ENCODE measurements at regions not wholly inside any gene's neighbourhood (a gene's known extent, or its start where the extent isn't known, plus 50 kb on each side); places are given as distances from the start of the nearest gene placed in this dataset.

- DNase-seq (ENCODE audit: low read depth in 1 of 2, low spot score in 1 of 2): no peak
Measured at GRCh38 chrX:5117816-5118215, 1110.9 kb downstream of the NLGN4X start.

GRCh38 chrX:5113128-5113527 is 1115.5 kb downstream of the NLGN4X start:
- no peak for DNase-seq (ENCODE audit: low read depth in 1 of 2, low spot score in 1 of 2)

DNA sequence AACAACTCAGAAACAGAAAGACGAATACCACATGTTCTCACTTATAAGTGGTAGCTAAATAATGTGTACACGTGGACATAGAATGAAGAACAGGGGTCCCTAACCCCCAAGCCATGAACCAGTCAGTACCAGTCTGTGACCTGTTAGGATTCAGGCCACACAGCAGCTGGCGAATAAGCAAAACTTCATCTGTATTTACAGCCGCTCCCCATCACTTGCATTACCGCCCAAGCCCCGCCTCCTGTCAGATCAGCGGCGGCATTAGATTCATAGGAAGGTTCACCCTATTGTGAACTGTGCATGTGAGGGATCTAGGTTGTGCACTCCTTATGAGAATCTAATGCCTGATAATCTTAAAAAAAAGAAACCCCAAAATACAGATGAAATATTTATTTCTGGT is 1128.7 kb downstream of the NLGN4X start:
- no peak for DNase-seq (ENCODE audit: low read depth in 1 of 2, low spot score in 1 of 2)

GRCh38 chrX:5086388-5086787 is 1142.3 kb downstream of the NLGN4X start:
- no peak for DNase-seq (ENCODE audit: low read depth in 1 of 2, low spot score in 1 of 2)

DNA sequence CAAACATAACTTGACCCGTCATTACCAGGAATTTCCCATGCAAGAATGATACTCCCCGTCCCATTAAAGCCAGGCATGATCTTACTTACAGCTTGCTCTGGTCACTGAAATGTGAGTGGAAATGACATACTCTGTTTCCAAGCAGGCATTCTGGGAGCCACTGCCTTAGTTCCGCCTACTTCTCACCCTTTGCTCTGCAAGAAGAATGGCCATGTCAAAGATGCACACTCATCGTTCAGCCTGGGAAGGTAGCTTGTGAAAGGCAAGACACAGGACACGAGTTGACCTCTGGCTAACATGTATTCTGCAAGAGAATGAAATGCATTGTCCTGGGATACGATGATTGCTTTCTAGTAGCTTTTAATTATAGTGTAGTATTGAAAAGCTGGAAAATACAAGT is 1144.4 kb downstream of the NLGN4X start:
- DNase-seq (ENCODE audit: low read depth in 1 of 2, low spot score in 1 of 2): no peak

GRCh38 chrX:5082705-5083104 is 1146.0 kb downstream of the NLGN4X start:
- no peak for DNase-seq (ENCODE audit: low read depth in 1 of 2, low spot score in 1 of 2)

- DNase-seq (ENCODE audit: low read depth in 1 of 2, low spot score in 1 of 2): no peak
Measured at GRCh38 chrX:5080791-5081190, 1147.9 kb downstream of the NLGN4X start.

DNA sequence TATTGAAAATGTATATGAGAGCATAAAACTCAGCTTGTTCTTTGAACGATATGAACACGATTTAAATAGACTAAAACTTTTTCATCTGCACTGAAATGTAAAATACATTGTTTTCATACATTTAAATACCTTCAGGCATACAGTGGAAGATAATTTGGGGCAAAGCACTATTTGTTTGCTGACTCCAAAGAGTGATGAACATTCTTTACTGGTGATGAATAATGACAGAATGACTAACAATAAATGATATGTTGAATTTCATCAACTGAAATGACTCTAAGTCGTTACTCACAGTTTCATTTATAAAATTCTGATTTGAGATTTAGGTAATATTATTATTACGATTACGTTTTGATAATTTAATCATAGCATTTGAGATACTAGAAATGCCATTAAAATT is 1160.1 kb downstream of the NLGN4X start:
- no peak for DNase-seq (ENCODE audit: low read depth in 1 of 2, low spot score in 1 of 2)

- no peak for DNase-seq (ENCODE audit: low read depth in 1 of 2, low spot score in 1 of 2)
Measured at GRCh38 chrX:5057786-5058185, 1170.9 kb downstream of the NLGN4X start.

GRCh38 chrX:5054852-5055251 is 1173.8 kb downstream of the NLGN4X start:
- DNase-seq (ENCODE audit: low read depth in 1 of 2, low spot score in 1 of 2): no peak

- no peak for DNase-seq (ENCODE audit: low read depth in 1 of 2, low spot score in 1 of 2)
Measured at GRCh38 chrX:5051831-5052491, 1176.7 kb downstream of the NLGN4X start.

DNA sequence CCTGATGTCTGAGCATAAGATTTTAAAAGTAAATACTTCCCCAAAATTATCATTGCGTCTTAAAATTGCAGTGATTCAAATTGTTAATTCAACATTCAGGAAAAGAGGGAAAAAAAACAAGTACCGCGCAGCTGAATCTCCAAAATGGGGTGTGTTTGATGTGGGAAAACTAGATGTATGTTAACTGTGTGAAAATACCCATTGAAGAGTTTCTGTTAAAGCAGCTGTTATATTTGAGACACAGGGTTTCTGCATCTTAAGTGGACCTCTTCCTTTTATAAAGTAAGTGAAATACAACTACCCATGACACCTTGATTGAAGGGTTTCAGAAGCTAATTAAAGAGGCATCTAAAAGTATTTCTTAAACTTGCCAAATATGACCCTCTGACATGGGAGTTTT is 1186.1 kb downstream of the NLGN4X start:
- no peak for DNase-seq (ENCODE audit: low read depth in 1 of 2, low spot score in 1 of 2)

DNA sequence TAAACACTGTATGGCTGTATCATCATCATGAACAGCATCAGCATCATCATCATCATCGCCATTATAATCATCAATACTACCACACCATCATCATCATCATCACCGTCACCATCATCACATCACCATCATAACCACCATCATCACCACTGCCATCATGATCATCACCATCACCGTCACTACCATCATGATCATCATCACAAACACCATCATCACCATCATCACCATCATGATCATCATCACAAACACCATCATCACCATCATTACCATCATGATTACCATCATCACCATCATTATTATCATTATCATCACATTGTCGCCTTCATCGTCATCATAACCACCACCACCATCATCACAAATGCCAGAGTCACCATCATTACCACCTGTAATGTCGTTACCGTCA is 1196.9 kb downstream of the NLGN4X start:
- no peak for DNase-seq (ENCODE audit: low read depth in 1 of 2, low spot score in 1 of 2)

DNA sequence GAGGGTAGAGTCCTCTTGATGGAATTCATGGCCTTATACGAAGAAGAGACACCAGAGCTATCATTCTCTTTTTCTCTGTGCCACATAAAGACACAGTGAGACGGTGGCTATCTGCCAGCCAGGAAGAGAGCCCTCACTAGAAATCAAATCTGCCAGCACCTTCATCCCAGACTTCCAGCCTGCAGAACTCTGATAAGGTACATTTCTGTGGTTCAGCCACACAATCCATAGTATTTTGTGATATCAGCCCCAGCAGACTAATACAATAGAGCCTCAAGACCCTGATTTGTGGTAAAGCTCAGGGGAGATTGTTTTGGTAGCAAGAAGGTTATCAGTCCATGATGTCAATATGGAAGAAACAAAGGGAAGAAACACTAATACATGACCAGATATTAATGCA is 1213.2 kb downstream of the NLGN4X start:
- no peak for DNase-seq (ENCODE audit: low read depth in 1 of 2, low spot score in 1 of 2)

GRCh38 chrX:4994855-4995254 is 1233.8 kb downstream of the NLGN4X start:
- DNase-seq (ENCODE audit: low read depth in 1 of 2, low spot score in 1 of 2): no peak

DNA sequence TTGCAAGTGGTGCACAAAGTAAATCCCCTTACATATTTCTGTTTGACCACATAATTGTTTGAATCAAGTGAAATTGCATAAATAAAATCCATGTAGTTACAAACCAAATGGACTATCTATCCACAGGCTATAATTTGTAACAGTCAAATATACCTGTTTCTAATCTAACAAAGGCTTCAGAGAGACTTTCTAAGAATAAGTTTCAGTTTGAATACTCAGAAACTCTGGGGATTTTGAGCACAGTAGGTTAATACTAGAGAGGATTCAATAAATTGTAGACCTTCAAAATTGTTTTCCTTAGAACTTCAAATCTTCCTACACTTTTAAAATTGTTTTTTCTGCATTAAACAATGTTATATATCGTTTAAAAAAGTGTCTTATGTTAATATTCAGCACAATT is 1250.1 kb downstream of the NLGN4X start:
- no peak for DNase-seq (ENCODE audit: low read depth in 1 of 2, low spot score in 1 of 2)

- no peak for DNase-seq (ENCODE audit: low read depth in 1 of 2, low spot score in 1 of 2)
Measured at GRCh38 chrX:4971646-4972045, 1257.0 kb downstream of the NLGN4X start.

GRCh38 chrX:4964112-4964511 is 1250.7 kb upstream of the PRKX start:
- no peak for DNase-seq (ENCODE audit: low read depth in 1 of 2, low spot score in 1 of 2)

GRCh38 chrX:4963432-4963831 is 1250.0 kb upstream of the PRKX start:
- no peak for DNase-seq (ENCODE audit: low read depth in 1 of 2, low spot score in 1 of 2)

DNA sequence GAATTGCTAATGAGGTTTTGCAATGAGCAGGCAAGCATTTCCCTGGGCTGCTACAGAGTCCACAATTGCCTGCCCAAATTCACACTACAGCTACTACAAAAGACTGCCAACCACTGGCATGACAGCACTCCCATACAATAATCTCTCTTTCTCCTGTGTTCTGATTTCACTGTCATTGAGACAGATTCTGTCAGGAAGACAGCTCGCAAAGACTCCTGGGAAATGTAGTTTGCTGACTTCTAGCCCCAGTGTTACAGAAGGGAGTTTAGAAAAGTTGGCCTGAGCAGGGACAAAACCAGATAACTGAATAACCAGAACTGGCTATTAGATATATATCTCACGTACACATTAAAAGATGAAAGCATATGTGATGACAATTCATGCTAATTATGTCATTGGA is 1231.3 kb upstream of the PRKX start:
- no peak for DNase-seq (ENCODE audit: low read depth in 1 of 2, low spot score in 1 of 2)

DNA sequence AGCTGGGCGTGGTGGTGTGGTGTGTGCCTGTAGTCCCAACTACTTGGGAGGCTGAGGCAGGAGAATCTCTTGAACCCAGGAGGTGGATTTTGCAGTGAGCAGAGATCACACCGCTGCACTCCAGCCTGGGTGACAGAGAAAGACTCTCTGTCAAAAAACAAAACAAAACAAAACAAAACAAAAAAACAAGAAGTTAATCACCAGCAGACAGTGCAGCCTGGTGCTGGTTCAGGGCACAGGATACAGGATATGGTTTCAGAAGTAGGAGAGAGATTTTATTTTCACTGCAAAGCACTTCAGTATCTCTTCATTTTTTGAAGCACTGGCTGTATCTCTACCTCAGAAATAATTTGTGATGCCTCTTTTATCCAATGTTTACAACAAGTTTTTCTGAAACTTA is 1222.9 kb upstream of the PRKX start:
- no peak for DNase-seq (ENCODE audit: low read depth in 1 of 2, low spot score in 1 of 2)

DNA sequence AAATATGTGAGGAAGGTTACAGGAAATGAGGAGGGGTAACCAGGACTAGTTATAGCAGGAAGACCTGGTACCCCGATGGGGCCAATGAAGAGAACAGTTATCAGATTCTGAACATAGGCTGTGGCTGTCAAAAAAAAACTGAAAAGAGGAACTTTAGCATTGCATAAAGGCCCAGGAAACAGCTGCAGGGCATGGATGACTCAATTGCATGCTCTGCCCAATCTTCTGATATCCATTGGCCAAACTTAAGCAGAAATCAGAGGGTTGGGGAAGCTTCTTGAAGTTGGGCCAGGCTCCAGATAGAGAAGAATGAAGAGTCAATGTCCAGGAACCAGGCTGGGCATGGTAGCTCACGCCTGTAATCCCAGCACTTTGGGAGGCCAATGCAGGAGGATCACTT is 1222.4 kb upstream of the PRKX start:
- no peak for DNase-seq (ENCODE audit: low read depth in 1 of 2, low spot score in 1 of 2)

DNA sequence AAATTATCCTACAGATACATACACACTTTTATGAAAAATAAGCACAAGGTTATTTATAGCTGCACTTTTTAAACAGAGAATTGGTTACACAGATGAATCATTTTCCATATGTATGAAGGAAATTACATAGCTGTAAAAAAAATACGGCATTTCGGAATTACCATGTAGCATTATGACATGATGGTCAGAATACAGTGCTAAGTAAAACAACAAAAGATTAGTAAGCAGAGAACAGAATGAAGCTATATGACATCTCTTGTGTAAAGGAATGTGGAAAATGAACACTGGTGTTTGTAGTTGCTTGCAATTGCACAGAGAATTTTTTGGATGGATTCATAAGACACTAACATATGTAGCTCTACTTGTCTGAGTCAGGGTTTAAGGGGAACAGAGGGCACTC is 1222.0 kb upstream of the PRKX start:
- DNase-seq (ENCODE audit: low read depth in 1 of 2, low spot score in 1 of 2): no peak

DNA sequence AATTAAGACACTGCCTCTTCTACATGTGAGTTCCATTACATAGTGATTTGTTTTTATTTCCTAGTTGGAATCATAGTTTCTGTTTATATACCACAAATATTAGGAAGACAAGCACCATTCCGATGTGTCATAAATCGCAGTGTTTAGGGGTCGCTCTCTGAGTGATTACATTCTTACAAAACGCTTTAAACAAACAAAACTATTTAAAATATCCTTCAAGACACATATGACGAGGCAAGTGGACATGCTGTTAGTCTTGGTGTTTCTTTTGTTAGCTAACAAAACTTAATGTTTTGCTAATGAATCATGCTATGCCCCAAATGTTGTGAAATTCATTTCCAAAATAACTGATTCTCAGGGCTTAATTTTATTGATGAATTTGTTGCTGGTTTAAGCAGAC is 1219.3 kb upstream of the PRKX start:
- no peak for DNase-seq (ENCODE audit: low read depth in 1 of 2, low spot score in 1 of 2)
